Testis (tissue), 2 donors: ENCODE measurements at regions not wholly inside any gene's neighbourhood (a gene's known extent, or its start where the extent isn't known, plus 50 kb on each side); places are given as distances from the start of the nearest gene placed in this dataset.

Experiments used
- DNase-seq: peaks from one replicate; pipeline ENCODE4 v3.0.0-alpha.2; 2019
- H3K27ac ChIP-seq, 2 donors: fragments of 200-600 bp; sonication (generic); one replicate each; pipeline ENCODE4 v1.5.1; 2019
- H3K27me3 ChIP-seq: fragments of 200-600 bp; sonication (generic); one replicate; pipeline ENCODE4 v1.5.1; 2019
- H3K36me3 ChIP-seq: fragments of 200-600 bp; sonication (generic); one replicate; pipeline ENCODE4 v1.5.1; 2017; ENCODE audit warnings: low read depth; ENCODE audit errors: missing control alignments
- H3K4me1 ChIP-seq: fragments of 200-600 bp; sonication (generic); one replicate; pipeline ENCODE4 v1.5.1; 2019
- H3K4me3 ChIP-seq, 2 donors: fragments of 200-600 bp; sonication (generic); one replicate each; pipeline ENCODE4 v1.5.1; 2017 to 2019
- H3K9me3 ChIP-seq: fragments of 200-600 bp; sonication (generic); one replicate; pipeline ENCODE4 v1.5.1; 2017
- POLR2A ChIP-seq: fragments of 450-650 bp; IDR thresholded peaks from one replicate; pipeline ENCODE4 v1.6.1; 2017; ENCODE audit warnings: antibody characterized with exemption, mild to moderate bottlenecking, moderate library complexity
- WGBS, 2 donors: methylation state at CpG; one replicate each; pipeline ENCODE4 v1.1.5; 2018; 5-methylcytosine and 5-hydroxymethylcytosine counted together
- intact Hi-C: fragments of 100-400 bp; cut with DNase I; formaldehyde crosslinking; loops from one replicate; pipeline ENCODE4 v1.15.1; 2023; ENCODE audit warnings: low total_unique reads
- TF ChIP-seq, protein P1 (sequence below), 3 experiments: fragments of 450-650 bp in 2 of 3; fragments of 200-600 bp in 1 of 3; sonication (generic) in 1 of 3; IDR thresholded peaks; one replicate each; pipeline ENCODE4 v1.5.1; 2016 to 2019; ENCODE audit warnings: antibody characterized with exemption in 3 of 3, mild to moderate bottlenecking in 2 of 3, moderate library complexity in 1 of 3

DNA sequence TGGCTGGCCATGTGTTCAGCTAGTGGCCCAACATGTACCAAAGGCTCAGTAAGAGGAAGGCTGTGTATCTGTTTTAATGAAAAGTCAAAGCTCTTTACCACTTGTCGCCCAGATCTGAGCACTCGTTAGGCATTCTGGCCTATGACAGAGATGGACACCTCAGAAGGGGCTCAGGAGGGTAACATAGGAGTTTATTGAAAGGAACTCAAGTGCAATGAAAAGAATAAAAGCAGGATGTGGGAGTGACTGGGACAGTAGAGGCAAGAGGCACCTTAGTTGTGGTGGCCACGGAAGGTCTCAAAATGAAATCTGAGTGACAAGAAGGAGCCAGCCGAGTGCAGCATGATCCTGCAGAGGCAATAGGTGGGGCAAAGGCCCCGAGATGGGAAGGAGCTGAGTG is 309.7 kb downstream of the MN1 start:
- no peaks in the 10 kb centered on the region for H3K27me3 ChIP-seq
- no peak overlapping the region for H3K4me3 ChIP-seq
- no peaks in the 10 kb centered on the region for H3K4me1 ChIP-seq
- no peaks in the 10 kb centered on the region for H3K36me3 ChIP-seq
- H3K9me3 ChIP-seq: no peaks in the 10 kb centered on the region
- no peak for TF ChIP-seq POLR2A
- TF ChIP-seq, protein P1, sequence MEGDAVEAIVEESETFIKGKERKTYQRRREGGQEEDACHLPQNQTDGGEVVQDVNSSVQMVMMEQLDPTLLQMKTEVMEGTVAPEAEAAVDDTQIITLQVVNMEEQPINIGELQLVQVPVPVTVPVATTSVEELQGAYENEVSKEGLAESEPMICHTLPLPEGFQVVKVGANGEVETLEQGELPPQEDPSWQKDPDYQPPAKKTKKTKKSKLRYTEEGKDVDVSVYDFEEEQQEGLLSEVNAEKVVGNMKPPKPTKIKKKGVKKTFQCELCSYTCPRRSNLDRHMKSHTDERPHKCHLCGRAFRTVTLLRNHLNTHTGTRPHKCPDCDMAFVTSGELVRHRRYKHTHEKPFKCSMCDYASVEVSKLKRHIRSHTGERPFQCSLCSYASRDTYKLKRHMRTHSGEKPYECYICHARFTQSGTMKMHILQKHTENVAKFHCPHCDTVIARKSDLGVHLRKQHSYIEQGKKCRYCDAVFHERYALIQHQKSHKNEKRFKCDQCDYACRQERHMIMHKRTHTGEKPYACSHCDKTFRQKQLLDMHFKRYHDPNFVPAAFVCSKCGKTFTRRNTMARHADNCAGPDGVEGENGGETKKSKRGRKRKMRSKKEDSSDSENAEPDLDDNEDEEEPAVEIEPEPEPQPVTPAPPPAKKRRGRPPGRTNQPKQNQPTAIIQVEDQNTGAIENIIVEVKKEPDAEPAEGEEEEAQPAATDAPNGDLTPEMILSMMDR (IDR thresholded peaks at IDR 0.05): no peak
- DNase-seq: no peak
- H3K27ac ChIP-seq: no peak overlapping the region
- intact Hi-C loops: no loop called here
- WGBS, 2 donors: 90 to 96% methylated on average over 5 of the region's 5 CpGs

DNA sequence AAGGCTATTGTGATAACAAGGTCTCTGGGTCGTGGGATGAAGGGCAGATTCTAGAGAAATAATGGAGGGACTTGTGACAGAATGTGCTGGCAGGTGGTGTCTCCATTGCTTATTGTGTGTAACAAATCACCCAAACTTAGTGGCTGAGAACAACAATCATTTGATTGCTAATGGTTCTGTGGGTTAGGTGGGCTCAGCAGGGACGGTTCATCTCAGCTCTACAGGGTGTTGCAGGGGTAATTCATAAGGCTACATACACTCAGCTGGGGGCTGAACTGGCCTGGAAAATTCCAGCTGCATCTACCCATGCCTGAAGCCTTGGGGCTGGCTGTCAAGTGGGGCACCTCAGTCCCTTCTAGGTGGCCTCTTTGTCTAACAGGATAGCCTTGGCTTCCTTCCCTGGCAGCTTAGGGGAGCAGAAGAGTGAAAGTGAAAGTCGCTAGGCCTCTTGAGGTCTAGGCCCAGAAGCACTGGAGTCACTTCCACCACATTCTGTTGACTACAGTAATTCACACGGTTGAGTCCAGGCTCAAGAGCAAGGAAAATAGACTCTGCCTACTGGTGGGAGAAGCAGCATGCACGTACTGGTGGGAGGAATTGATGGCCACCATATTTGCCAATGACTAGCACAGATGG is 308.9 kb downstream of the MN1 start:
- intact Hi-C loops: no loop called here
- no peaks in the 10 kb centered on the region for H3K27me3 ChIP-seq
- no peaks in the 10 kb centered on the region for H3K9me3 ChIP-seq
- no peak overlapping the region for H3K27ac ChIP-seq
- no peak overlapping the region for H3K4me3 ChIP-seq
- no peaks in the 10 kb centered on the region for H3K36me3 ChIP-seq
- H3K4me1 ChIP-seq: no peaks in the 10 kb centered on the region
- DNase-seq: no peak
- TF ChIP-seq, protein P1 (IDR thresholded peaks at IDR 0.05): no peak
- TF ChIP-seq POLR2A: no peak
- WGBS, 2 donors: 96% methylated on average over 5 of the region's 5 CpGs

DNA sequence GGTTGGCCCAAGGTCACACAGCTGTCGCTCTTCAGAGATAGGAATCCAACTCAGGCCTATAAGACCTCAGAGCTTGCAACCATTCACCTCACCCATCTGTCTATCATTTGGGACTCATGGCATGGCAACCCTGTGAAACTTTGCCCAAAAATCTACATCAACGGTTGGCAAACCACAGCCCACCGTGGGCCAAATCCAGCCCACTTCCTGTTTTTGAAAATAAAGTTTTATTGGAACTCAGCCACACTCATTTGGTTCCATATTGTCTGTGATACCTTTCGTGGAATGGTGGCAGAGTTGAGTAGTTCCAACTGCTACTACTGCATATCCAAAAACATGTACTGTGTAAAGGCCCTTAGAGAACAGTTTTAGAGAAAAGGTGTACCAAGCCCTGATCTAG is 307.8 kb downstream of the MN1 start:
- H3K27me3 ChIP-seq: no peaks in the 10 kb centered on the region
- H3K9me3 ChIP-seq: no peaks in the 10 kb centered on the region
- H3K36me3 ChIP-seq: no peaks in the 10 kb centered on the region
- no peak for TF ChIP-seq POLR2A
- TF ChIP-seq, protein P1 (IDR thresholded peaks at IDR 0.05): no peak
- no peak for DNase-seq
- 82 to 85% methylated on average over 4 of the region's 4 CpGs for WGBS, 2 donors
- H3K27ac ChIP-seq: no peak overlapping the region
- no peaks in the 10 kb centered on the region for H3K4me1 ChIP-seq
- intact Hi-C loops: no loop called here
- no peak overlapping the region for H3K4me3 ChIP-seq

DNA sequence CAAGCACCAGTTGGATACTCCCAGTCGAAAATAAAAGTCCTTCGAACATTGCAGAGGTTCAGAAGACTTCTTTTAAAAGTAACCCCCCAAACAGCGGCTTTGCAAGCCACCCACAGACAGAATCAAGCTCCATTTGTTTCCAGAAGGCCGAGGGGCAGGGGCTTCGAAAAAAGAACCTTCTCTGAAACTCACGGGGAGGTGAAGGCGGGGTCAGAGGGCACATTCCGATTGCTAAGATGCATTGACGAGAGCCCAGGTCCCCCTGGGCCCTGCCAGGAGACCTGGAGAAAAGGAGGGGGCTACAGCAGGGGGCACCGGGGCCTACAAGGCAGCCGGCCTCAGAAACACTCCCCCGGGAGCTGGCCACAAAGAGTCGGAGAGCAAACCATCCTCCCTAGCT is 306.8 kb downstream of the MN1 start:
- H3K9me3 ChIP-seq: no peaks in the 10 kb centered on the region
- DNase-seq: no peak
- H3K27me3 ChIP-seq: no peaks in the 10 kb centered on the region
- 78 to 79% methylated on average over 13 of the region's 13 CpGs for WGBS, 2 donors
- H3K4me3 ChIP-seq: no peak overlapping the region
- no peaks in the 10 kb centered on the region for H3K4me1 ChIP-seq
- intact Hi-C loops: no loop called here
- TF ChIP-seq, protein P1 (IDR thresholded peaks at IDR 0.05): no peak
- TF ChIP-seq POLR2A: no peak
- no peaks in the 10 kb centered on the region for H3K36me3 ChIP-seq
- no peak overlapping the region for H3K27ac ChIP-seq

DNA sequence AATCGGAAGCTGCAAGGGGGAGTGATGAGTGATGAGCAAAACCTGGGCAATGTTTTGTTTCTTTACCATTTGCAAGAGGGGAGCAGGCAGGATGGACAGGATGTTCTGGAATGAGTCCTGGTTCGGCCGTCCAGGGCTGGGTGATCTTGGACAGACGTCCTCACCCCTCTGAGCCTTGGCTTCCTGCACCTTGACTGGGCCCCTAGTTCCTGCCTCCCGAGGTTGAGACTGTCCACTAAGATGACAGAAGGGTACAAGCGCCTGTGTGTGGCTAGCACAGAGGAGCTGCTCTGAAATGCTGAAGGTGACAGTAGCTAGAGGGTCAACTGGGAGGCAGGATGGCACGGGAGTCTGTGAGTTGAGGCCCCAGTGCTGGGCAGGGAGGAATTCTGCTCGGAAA is 306.2 kb downstream of the MN1 start:
- Histone ChIP-seq H3K27ac (no peak overlapping the region), H3K36me3 (no peaks in the 10 kb centered on the region), H3K4me3 (no peak overlapping the region), H3K27me3 (no peaks in the 10 kb centered on the region), H3K4me1 (no peaks in the 10 kb centered on the region), H3K9me3 (no peaks in the 10 kb centered on the region)
- intact Hi-C loops: no loop called here
- DNase-seq: no peak
- 78 to 79% methylated on average over 7 to 8 of the region's 8 CpGs for WGBS, 2 donors
- TF ChIP-seq, protein P1 (IDR thresholded peaks at IDR 0.05): no peak
- no peak for TF ChIP-seq POLR2A
